Gastrocnemius medialis (tissue), 4 donors: ENCODE measurements at regions not wholly inside any gene's neighbourhood (a gene's known extent, or its start where the extent isn't known, plus 50 kb on each side); places are given as distances from the start of the nearest gene placed in this dataset.

Source experiments
- ATAC-seq, 2 donors: fragments of 150-250 bp; one replicate each; pipeline ENCODE4 v1.9.1; 2016
- DNase-seq, 2 donors: peaks; one replicate each; pipeline ENCODE4 v3.0.0-alpha.2; 2019
- H3K27ac ChIP-seq, 4 donors: fragments of 200-600 bp; sonication (generic); 1 replicate in 1 of 4; 2 replicates in 3 of 4; pipeline ENCODE4 v1.5.1; 2016 to 2018; ENCODE audit warnings: mild to moderate bottlenecking in 2 of 4, moderate library complexity in 1 of 4
- H3K27me3 ChIP-seq, 3 donors: fragments of 200-600 bp; sonication (generic) in 2 of 3; 1 replicate in 1 of 3; 2 replicates in 2 of 3; pipeline versions ENCODE4 v1.5.1 to v1.6.0; 2016 to 2019; ENCODE audit warnings: mild to moderate bottlenecking in 1 of 3, moderate library complexity in 1 of 3
- H3K36me3 ChIP-seq, 2 donors: fragments of 200-600 bp; sonication (generic) in 1 of 2; one replicate each; pipeline ENCODE4 v1.5.1; 2017 to 2018
- H3K4me1 ChIP-seq, 2 donors: fragments of 200-600 bp; sonication (generic) in 1 of 2; one replicate each; pipeline ENCODE4 v1.5.1; 2016 to 2017; ENCODE audit warnings: mild to moderate bottlenecking in 2 of 2
- H3K4me3 ChIP-seq, 4 donors: fragments of 200-600 bp; sonication (generic) in 3 of 4; 1 replicate in 1 of 4; 2 replicates in 3 of 4; pipeline ENCODE4 v1.5.1; 2016 to 2019; ENCODE audit warnings: mild to moderate bottlenecking in 2 of 4
- H3K9me3 ChIP-seq, 3 donors: fragments of 200-600 bp; sonication (generic) in 2 of 3; 1 replicate in 1 of 3; 2 replicates in 2 of 3; pipeline ENCODE4 v1.5.1; 2016 to 2019
- POLR2A ChIP-seq, 2 donors: fragments of 450-650 bp; IDR thresholded peaks; one replicate each; pipeline ENCODE4 v1.6.1; 2017; ENCODE audit warnings: antibody characterized with exemption in 2 of 2, mild to moderate bottlenecking in 2 of 2, moderate library complexity in 2 of 2
- in situ Hi-C, 4 donors: fragments of 200-750 bp; cut with MboI; loops; one replicate each; pipeline versions ENCODE4 v1.15.0 to v1.8.0; 2017; ENCODE audit warnings: low sequenced_read_pairs in 4 of 4
- intact Hi-C: fragments of 100-400 bp; cut with DNase I; formaldehyde crosslinking; loops from one replicate; pipeline ENCODE4 v1.15.1; 2023; ENCODE audit warnings: low total_unique reads
- TF ChIP-seq, protein P1 (sequence below), 5 experiments: fragments of 450-650 bp in 3 of 5; fragments of 200-600 bp in 2 of 5; sonication (generic) in 2 of 5; IDR thresholded peaks in 4 of 5; conservative IDR thresholded peaks in 1 of 5; 1 replicate in 4 of 5; 2 replicates in 1 of 5; pipeline ENCODE4 v1.5.1; 2016 to 2019; ENCODE audit warnings: antibody characterized with exemption in 5 of 5, mild to moderate bottlenecking in 3 of 5, moderate library complexity in 3 of 5

DNA sequence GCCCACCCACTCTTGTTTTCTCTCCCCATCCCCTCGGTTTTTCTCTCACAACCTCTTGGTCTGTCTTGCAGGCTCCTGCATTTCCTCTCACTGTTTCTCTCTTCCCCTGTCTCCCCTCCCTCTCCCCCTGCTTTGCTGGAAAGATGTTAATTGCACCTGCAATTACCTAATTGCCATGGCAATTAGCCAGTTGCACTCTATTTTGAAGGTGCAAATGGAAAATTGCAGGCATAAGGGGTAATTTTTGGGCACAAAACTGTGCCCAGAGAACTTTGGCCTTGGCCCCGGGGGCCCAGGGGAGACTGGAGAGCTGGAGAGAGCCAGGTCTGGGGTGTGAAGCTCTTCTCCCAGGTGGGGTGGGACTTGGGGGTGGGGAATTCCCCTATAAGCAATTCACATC, 164.5 kb upstream of the TLE3 start:
- no peak for DNase-seq
- intact Hi-C loops (loop anchor here (10.0 kb wide), 1 partner anchor 1833 kb away; no protein-coding TSS in a partner anchor), in situ Hi-C loops (no loop called here)
- no peak overlapping the region for H3K27ac ChIP-seq
- no peak overlapping the region for H3K4me3 ChIP-seq
- peaks cover 22 to 41% of the 10 kb centered on the region in 2 donors for H3K4me1 ChIP-seq
- H3K36me3 ChIP-seq, result no peaks in the 10 kb centered on the region
- no peak for ATAC-seq
- no peak for TF ChIP-seq POLR2A (IDR thresholded peaks at IDR 0.05)
- TF ChIP-seq, protein P1, sequence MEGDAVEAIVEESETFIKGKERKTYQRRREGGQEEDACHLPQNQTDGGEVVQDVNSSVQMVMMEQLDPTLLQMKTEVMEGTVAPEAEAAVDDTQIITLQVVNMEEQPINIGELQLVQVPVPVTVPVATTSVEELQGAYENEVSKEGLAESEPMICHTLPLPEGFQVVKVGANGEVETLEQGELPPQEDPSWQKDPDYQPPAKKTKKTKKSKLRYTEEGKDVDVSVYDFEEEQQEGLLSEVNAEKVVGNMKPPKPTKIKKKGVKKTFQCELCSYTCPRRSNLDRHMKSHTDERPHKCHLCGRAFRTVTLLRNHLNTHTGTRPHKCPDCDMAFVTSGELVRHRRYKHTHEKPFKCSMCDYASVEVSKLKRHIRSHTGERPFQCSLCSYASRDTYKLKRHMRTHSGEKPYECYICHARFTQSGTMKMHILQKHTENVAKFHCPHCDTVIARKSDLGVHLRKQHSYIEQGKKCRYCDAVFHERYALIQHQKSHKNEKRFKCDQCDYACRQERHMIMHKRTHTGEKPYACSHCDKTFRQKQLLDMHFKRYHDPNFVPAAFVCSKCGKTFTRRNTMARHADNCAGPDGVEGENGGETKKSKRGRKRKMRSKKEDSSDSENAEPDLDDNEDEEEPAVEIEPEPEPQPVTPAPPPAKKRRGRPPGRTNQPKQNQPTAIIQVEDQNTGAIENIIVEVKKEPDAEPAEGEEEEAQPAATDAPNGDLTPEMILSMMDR (IDR thresholded peaks at IDR 0.05 in 4 of 5, conservative IDR thresholded peaks at IDR 0.05 in 1 of 5), result no peak
- H3K27me3 ChIP-seq, result no peaks in the 10 kb centered on the region
- H3K9me3 ChIP-seq, result no peaks in the 10 kb centered on the region

DNA sequence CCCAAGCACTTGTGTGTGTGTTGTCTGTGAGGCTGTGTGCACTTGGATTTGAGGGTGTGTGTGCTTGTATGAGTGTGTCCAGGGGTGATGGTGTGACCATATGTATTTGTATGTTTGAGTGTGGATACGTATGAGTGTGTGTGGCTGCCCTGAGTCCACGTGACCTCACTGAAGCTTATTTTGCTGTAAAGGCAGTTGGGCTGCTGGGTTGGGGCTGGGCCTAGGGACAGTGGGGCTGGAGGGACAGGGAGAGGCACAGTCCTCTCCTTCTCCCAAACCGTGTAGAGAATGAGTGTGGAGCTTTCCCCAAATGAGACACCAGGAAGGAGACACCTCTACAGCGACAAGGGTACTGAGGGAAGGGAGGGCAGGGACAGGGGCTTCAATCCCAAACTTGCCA, 163.4 kb upstream of the TLE3 start:
- ATAC-seq (no peak), DNase-seq (no peak)
- no peak overlapping the region for H3K4me3 ChIP-seq
- TF ChIP-seq, protein P1 (IDR thresholded peaks at IDR 0.05 in 4 of 5, conservative IDR thresholded peaks at IDR 0.05 in 1 of 5), result no peak
- TF ChIP-seq POLR2A (IDR thresholded peaks at IDR 0.05), result no peak
- H3K36me3 ChIP-seq, result no peaks in the 10 kb centered on the region
- no peaks in the 10 kb centered on the region for H3K27me3 ChIP-seq
- H3K9me3 ChIP-seq, result no peaks in the 10 kb centered on the region
- H3K4me1 ChIP-seq, result peaks cover 14 to 30% of the 10 kb centered on the region in 2 donors
- intact Hi-C loops (loop anchor here (10.0 kb wide), 1 partner anchor 1834 kb away; no protein-coding TSS in a partner anchor), in situ Hi-C loops (no loop called here)
- H3K27ac ChIP-seq, result no peak overlapping the region

DNA sequence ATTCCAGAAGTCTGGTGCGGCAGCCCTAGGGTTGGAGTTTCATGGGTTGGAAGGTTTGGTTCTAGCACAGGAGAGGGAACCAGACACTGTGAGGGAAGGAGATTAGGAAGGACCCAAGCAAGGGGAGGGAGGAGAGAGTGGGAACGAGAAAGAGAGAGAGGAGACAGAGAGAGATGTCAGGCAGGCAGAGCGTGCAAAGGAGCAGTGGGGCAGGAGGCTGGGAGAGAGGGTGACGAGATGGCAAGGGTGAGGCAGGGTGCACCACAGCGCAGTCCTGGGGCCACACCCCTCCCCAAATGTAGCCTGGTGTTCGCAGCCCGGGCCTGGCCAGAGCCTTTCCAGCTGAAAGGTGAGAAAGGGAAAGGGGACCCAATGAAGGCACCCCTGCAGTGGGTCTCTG, 162.9 kb upstream of the TLE3 start:
- no peak for ATAC-seq
- TF ChIP-seq, protein P1 (IDR thresholded peaks at IDR 0.05 in 4 of 5, conservative IDR thresholded peaks at IDR 0.05 in 1 of 5), result no peak
- TF ChIP-seq POLR2A (IDR thresholded peaks at IDR 0.05), result no peak
- intact Hi-C loops, result loop anchor here (10.0 kb wide), 1 partner anchor 1834 kb away; no protein-coding TSS in a partner anchor
- no peak overlapping the region for H3K4me3 ChIP-seq
- no peaks in the 10 kb centered on the region for H3K36me3 ChIP-seq
- H3K27me3 ChIP-seq, result no peaks in the 10 kb centered on the region
- no peak overlapping the region for H3K27ac ChIP-seq
- DNase-seq, result no peak
- in situ Hi-C loops, result no loop called here
- no peaks in the 10 kb centered on the region for H3K9me3 ChIP-seq
- H3K4me1 ChIP-seq, result peaks cover 14 to 30% of the 10 kb centered on the region in 2 donors

DNA sequence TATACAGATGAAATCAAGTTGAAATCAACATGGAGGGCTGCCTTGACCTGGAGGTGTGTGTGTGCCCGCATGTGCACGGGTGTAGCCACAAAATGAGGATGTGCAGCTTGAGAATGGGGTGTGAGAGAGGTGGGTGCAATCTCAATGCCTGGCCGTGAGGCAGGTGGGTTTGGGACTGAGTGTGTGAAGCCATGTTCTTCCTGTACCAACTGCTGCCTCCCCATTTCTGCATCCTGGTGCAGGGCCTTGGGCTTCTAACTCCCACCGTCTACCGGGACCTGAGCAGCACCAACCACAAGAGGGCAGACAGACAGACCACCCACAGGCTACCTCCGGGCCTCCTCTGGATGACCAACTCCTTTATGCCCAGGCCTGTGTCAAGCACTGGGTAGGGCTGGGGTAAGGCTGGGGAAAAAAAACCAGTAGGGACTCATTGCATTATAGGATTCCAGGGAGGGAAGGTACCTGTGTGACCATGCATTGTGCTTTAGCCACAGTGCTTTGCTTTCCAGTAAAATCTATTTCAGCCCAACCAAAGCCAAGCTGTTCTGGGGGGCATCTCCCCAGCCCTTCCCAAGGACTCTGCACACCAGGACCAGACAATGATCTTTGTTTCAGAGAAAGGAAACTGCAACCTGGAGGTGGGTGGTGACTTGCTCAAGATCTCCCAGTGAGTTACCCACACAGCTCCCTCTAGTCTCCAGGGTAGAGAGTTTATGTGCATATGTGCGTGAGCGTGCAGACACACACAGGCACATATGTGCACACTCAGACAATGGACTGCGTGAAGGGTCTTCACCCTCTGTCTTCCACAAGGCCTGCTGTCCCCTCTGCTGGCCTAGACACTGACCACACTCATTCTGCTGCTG, 162.2 kb upstream of the TLE3 start:
- TF ChIP-seq, protein P1 (IDR thresholded peaks at IDR 0.05 in 4 of 5, conservative IDR thresholded peaks at IDR 0.05 in 1 of 5), result no peak
- no peak for TF ChIP-seq POLR2A (IDR thresholded peaks at IDR 0.05)
- no peaks in the 10 kb centered on the region for H3K9me3 ChIP-seq
- H3K4me3 ChIP-seq, result no peak overlapping the region
- no peaks in the 10 kb centered on the region for H3K27me3 ChIP-seq
- H3K27ac ChIP-seq, result no peak overlapping the region
- H3K36me3 ChIP-seq, result no peaks in the 10 kb centered on the region
- intact Hi-C loops (loop anchor here (10.0 kb wide), 1 partner anchor 1835 kb away; no protein-coding TSS in a partner anchor), in situ Hi-C loops (no loop called here)
- peaks cover 14 to 28% of the 10 kb centered on the region in 2 donors for H3K4me1 ChIP-seq
- ATAC-seq (no peak), DNase-seq (no peak)
